GM12878 (cell line): ENCODE measurements at regions not wholly inside any gene's neighbourhood (a gene's known extent, or its start where the extent isn't known, plus 50 kb on each side); places are given as distances from the start of the nearest gene placed in this dataset.

Source experiments
- ATAC-seq: fragments of 200-7000 bp; cut with Tn5 transposase; 3 replicates; pipeline ENCODE4 v1.9.1; 2020; ENCODE audit warnings: mild to moderate bottlenecking, moderate library complexity
- BruUV-seq: library from RNA; stranded (reverse); fragments of 400-500 nt; replicated peaks from 2 replicates; lab custom pipeline; 2021; lab: Mats Ljungman, UMichigan
- CTCF ChIA-PET: fragments of 300-600 bp; sonication (Branson Sonifier 250); formaldehyde crosslinking; extraction: SDS; loops from one replicate; lab custom pipeline; 2021; ENCODE audit warnings: inconsistent platforms; lab: Yijun Ruan, JAX
- POLR2A ChIA-PET: fragments of 350-600 bp; formaldehyde crosslinking; extraction: SDS; loops from one replicate; lab custom pipeline; 2021; ENCODE audit warnings: inconsistent platforms; lab: Charles Lee
- RAD21 ChIA-PET: fragments of 300-600 bp; sonication (Branson Sonifier 250); formaldehyde crosslinking; loops from one replicate; lab custom pipeline; 2023; ENCODE audit warnings: antibody characterized with exemption; ENCODE audit not compliant: unreplicated experiment; lab: Charles Lee
- SMC1A ChIA-PET: fragments of 300-600 bp; sonication (Branson Sonifier 250); formaldehyde crosslinking; loops from one replicate; lab custom pipeline; 2023; ENCODE audit not compliant: unreplicated experiment, uncharacterized antibody; lab: Charles Lee
- DNase-seq: peaks from one replicate; pipeline ENCODE4 v3.0.0-alpha.2; 2011; ENCODE audit warnings: low read depth, low spot score
- FAIRE-seq: peaks from 3 replicates; lab custom pipeline; 2011; peaks lifted over from hg19 to GRCh38; lab: Jason Lieb, UNC
- H2AFZ ChIP-seq: 2 replicates; pipeline ENCODE4 v1.6.0; 2011; ENCODE audit warnings: low read depth, low read length, control low read depth; ENCODE audit not compliant: control insufficient read depth
- H3K27ac ChIP-seq: 2 replicates; pipeline ENCODE4 v1.5.1; 2011; ENCODE audit warnings: control low read depth; ENCODE audit not compliant: control insufficient read depth, insufficient read depth
- H3K27me3 ChIP-seq, 2 experiments: replicated peaks in 1 of 2; 2 replicates each; pipeline versions ENCODE4 v1.6.0 to v1.6.1; 2011; ENCODE audit warnings: low read length in 1 of 2; ENCODE audit not compliant: control insufficient read depth in 2 of 2, insufficient read depth in 2 of 2
- H3K36me3 ChIP-seq, 2 experiments: 2 replicates each; pipeline ENCODE4 v1.5.1; 2011; ENCODE audit warnings: low read length in 1 of 2; ENCODE audit not compliant: control insufficient read depth in 2 of 2, insufficient read depth in 2 of 2
- H3K4me1 ChIP-seq: 2 replicates; pipeline ENCODE4 v1.6.1; 2011; ENCODE audit warnings: mild to moderate bottlenecking, low read length, moderate library complexity, mixed read lengths; ENCODE audit not compliant: control insufficient read depth, insufficient read depth
- H3K4me2 ChIP-seq: 2 replicates; pipeline ENCODE4 v1.6.0; 2011; ENCODE audit warnings: control low read depth; ENCODE audit not compliant: control insufficient read depth, insufficient read depth
- H3K4me3 ChIP-seq: fragments of 200-600 bp; sonication (generic); 2 replicates; pipeline ENCODE4 v1.5.1; 2016
- H3K79me2 ChIP-seq: 2 replicates; pipeline ENCODE4 v1.6.0; 2011; ENCODE audit warnings: low read length; ENCODE audit not compliant: control insufficient read depth, insufficient read depth
- H3K9ac ChIP-seq: 2 replicates; pipeline ENCODE4 v1.8.0; 2011; ENCODE audit warnings: low read length, control low read depth, mixed read lengths; ENCODE audit not compliant: control insufficient read depth, insufficient read depth
- H3K9me3 ChIP-seq: replicated peaks from 3 replicates; pipeline ENCODE4 v1.5.1; 2011; ENCODE audit warnings: mild to moderate bottlenecking, low read length; ENCODE audit not compliant: control insufficient read depth, insufficient read depth
- H4K20me1 ChIP-seq: 2 replicates; pipeline ENCODE4 v1.6.0; 2011; ENCODE audit not compliant: control insufficient read depth, insufficient read depth
- ATF7 ChIP-seq: fragments of 450-650 bp; IDR thresholded peaks from 2 replicates; pipeline ENCODE4 v1.6.1; 2016; ENCODE audit warnings: low read depth, mild to moderate bottlenecking
- HDAC2 ChIP-seq: fragments of 200-600 bp; sonication (generic); IDR thresholded peaks from 2 replicates; pipeline ENCODE4 v1.6.1; 2017
- MEF2B ChIP-seq: fragments of 450-650 bp; IDR thresholded peaks from 2 replicates; pipeline ENCODE4 v1.6.1; 2018; ENCODE audit warnings: mild to moderate bottlenecking, moderate library complexity; ENCODE audit not compliant: partially characterized antibody, poor library complexity, severe bottlenecking
- MTA3 ChIP-seq: IDR thresholded peaks from 2 replicates; pipeline ENCODE4 v1.6.1; 2012; ENCODE audit warnings: low read length, inconsistent platforms, borderline replicate concordance
- NBN ChIP-seq: fragments of 450-650 bp; IDR thresholded peaks from 2 replicates; pipeline ENCODE4 v1.6.1; 2016
- PAX8 ChIP-seq: fragments of 450-650 bp; IDR thresholded peaks from 2 replicates; pipeline ENCODE4 v1.6.1; 2017; ENCODE audit warnings: mild to moderate bottlenecking, moderate library complexity
- RELA ChIP-seq: fragments of 450-650 bp; IDR thresholded peaks from 2 replicates; pipeline ENCODE4 v1.8.0; 2014; ENCODE audit warnings: borderline replicate concordance; ENCODE audit not compliant: partially characterized antibody
- SIX5 ChIP-seq: IDR thresholded peaks from 2 replicates; pipeline ENCODE4 v1.6.1; 2011; ENCODE audit warnings: mild to moderate bottlenecking, low read depth, low read length, moderate library complexity; ENCODE audit not compliant: severe bottlenecking
- STAT3 ChIP-seq: IDR thresholded peaks from 2 replicates; pipeline ENCODE4 v1.6.1; 2011; ENCODE audit warnings: low read depth, low read length, improper control_type of control experiment
- TARDBP ChIP-seq: IDR thresholded peaks from 2 replicates; pipeline ENCODE4 v1.6.1; 2016; ENCODE audit warnings: borderline replicate concordance
- TCF12 ChIP-seq: IDR thresholded peaks from 2 replicates; pipeline ENCODE4 v1.6.1; 2011; ENCODE audit warnings: low read depth, mild to moderate bottlenecking, low read length
- TCF7 ChIP-seq: IDR thresholded peaks from 2 replicates; pipeline ENCODE4 v1.6.1; 2014; ENCODE audit warnings: antibody characterized with exemption, borderline replicate concordance
- ZNF207 ChIP-seq: fragments of 450-650 bp; IDR thresholded peaks from 2 replicates; pipeline ENCODE4 v1.6.1; 2014; ENCODE audit warnings: antibody characterized with exemption, mild to moderate bottlenecking, borderline replicate concordance
- ZNF592 ChIP-seq: fragments of 450-650 bp; IDR thresholded peaks from 2 replicates; pipeline ENCODE4 v1.6.1; 2017; ENCODE audit warnings: mild to moderate bottlenecking, moderate library complexity
- WGBS: methylation state at CpG from one replicate; pipeline ENCODE4 v1.1.6; 2016; ENCODE audit warnings: low lambda C conversion rate; ENCODE audit not compliant: insufficient replicate concordance, insufficient coverage; ENCODE audit errors: missing lambda C conversion rate; 5-methylcytosine and 5-hydroxymethylcytosine counted together
- in situ Hi-C: fragments of 300-500 bp; cut with MboI; formaldehyde crosslinking; loops from 9 replicates; pipeline ENCODE4 v1.14.3; 2018; ENCODE audit warnings: mixed read lengths
- intact Hi-C: fragments of 100-400 bp; cut with micrococcal nuclease; formaldehyde crosslinking; loops from one replicate; pipeline ENCODE4 v1.14.2; 2022; ENCODE audit not compliant: unreplicated experiment

GRCh38 chr9:74138182-74138581 lies 359.0 kb upstream of the RORB start:
- POLR2A ChIA-PET = interaction anchor here (0.6 kb wide), 1 partner anchor 9 kb away, joined by 5 read pairs; no protein-coding TSS in a partner anchor
- no peak for TF ChIP-seq PAX8
- 15% methylated on average over 2 of the region's 2 CpGs for WGBS

GRCh38 chr9:74140141-74140540 lies 357.0 kb upstream of the RORB start:
- Histone ChIP-seq H3K36me3 (no peaks in the 10 kb centered on the region), H3K9ac (no peak overlapping the region), H3K79me2 (no peaks in the 10 kb centered on the region), H3K9me3 (no peaks in the 10 kb centered on the region), H4K20me1 (no peaks in the 10 kb centered on the region), H3K4me1 (no peaks in the 10 kb centered on the region), H3K27ac (no peak overlapping the region), H2AFZ (no peak overlapping the region), H3K4me3 (no peak overlapping the region), H3K4me2 (no peak overlapping the region), H3K27me3 (no peaks in the 10 kb centered on the region)
- BruUV-seq = no TSS peak
- CTCF ChIA-PET = no interaction called here
- 2% methylated on average over 2 of the region's 2 CpGs for WGBS
- FAIRE-seq = no peak
- ATAC-seq = no peak
- no peak for DNase-seq
- POLR2A ChIA-PET = no interaction called here
- SMC1A ChIA-PET = no interaction called here
- intact Hi-C loops (no loop called here), in situ Hi-C loops (no loop called here)
- RAD21 ChIA-PET = no interaction called here
- TF ChIP-seq TCF12 = no peak
- TF ChIP-seq TCF7 = no peak
- no peak for TF ChIP-seq ATF7
- no peak for TF ChIP-seq MTA3
- no peak for TF ChIP-seq HDAC2
- no peak for TF ChIP-seq MEF2B
- TF ChIP-seq ZNF207 = no peak
- no peak for TF ChIP-seq ZNF592
- no peak for TF ChIP-seq TARDBP
- TF ChIP-seq STAT3 = no peak
- TF ChIP-seq RELA = no peak
- TF ChIP-seq NBN = no peak
- no peak for TF ChIP-seq SIX5

More at GRCh38 chr9:74138182-74138581, 359.0 kb upstream of the RORB start:
- ChIA-PET SMC1A (interaction anchor here (1.0 kb wide), 1 partner anchor 14 kb away, joined by 3 read pairs; no protein-coding TSS in a partner anchor), RAD21 (no interaction called here), CTCF (no interaction called here)
- H3K27me3 ChIP-seq = no peaks in the 10 kb centered on the region
- H3K4me2 ChIP-seq = no peak overlapping the region
- H3K4me1 ChIP-seq = no peaks in the 10 kb centered on the region
- FAIRE-seq = no peak
- no peaks in the 10 kb centered on the region for H3K79me2 ChIP-seq
- intact Hi-C loops = no loop called here
- H2AFZ ChIP-seq = no peak overlapping the region
- no peak overlapping the region for H3K4me3 ChIP-seq
- in situ Hi-C loops = no loop called here
- no peak overlapping the region for H3K27ac ChIP-seq
- H3K9ac ChIP-seq = no peak overlapping the region
- H3K36me3 ChIP-seq = no peaks in the 10 kb centered on the region
- DNase-seq = no peak
- H4K20me1 ChIP-seq = no peaks in the 10 kb centered on the region
- ATAC-seq = no peak
- H3K9me3 ChIP-seq = no peaks in the 10 kb centered on the region
- no TSS peak for BruUV-seq
